Testis (tissue), 2 donors: ENCODE measurements at regions not wholly inside any gene's neighbourhood (a gene's known extent, or its start where the extent isn't known, plus 50 kb on each side); places are given as distances from the start of the nearest gene placed in this dataset.

Experiments used
- POLR2A ChIP-seq: fragments of 450-650 bp; IDR thresholded peaks from one replicate; pipeline ENCODE4 v1.6.1; 2017; ENCODE audit warnings: antibody characterized with exemption, mild to moderate bottlenecking, moderate library complexity
- TF ChIP-seq, protein P1 (sequence below), 3 experiments: fragments of 450-650 bp in 2 of 3; fragments of 200-600 bp in 1 of 3; sonication (generic) in 1 of 3; IDR thresholded peaks; one replicate each; pipeline ENCODE4 v1.5.1; 2016 to 2019; ENCODE audit warnings: antibody characterized with exemption in 3 of 3, mild to moderate bottlenecking in 2 of 3, moderate library complexity in 1 of 3

DNA sequence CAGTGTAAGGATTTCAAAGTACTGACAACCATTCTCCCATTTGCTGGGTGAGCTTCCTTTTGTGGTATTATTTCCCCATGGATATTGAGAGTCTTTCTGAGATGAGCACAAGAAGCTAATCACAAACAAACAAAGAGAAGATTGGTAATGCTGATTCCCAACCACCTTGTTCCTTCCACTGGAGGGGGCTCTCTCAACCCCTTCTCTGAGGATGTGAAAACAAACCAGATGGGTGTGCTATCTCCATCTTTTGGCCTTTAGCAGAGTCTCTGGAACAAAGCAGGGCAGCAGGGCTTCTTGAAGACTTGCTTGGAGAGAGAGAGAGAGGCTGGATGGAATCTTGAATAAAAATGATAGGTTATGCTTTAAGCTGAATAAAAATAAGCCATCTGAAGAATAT, 576.7 kb upstream of the ZNF462 start:
- no peak for TF ChIP-seq POLR2A
- TF ChIP-seq, protein P1, sequence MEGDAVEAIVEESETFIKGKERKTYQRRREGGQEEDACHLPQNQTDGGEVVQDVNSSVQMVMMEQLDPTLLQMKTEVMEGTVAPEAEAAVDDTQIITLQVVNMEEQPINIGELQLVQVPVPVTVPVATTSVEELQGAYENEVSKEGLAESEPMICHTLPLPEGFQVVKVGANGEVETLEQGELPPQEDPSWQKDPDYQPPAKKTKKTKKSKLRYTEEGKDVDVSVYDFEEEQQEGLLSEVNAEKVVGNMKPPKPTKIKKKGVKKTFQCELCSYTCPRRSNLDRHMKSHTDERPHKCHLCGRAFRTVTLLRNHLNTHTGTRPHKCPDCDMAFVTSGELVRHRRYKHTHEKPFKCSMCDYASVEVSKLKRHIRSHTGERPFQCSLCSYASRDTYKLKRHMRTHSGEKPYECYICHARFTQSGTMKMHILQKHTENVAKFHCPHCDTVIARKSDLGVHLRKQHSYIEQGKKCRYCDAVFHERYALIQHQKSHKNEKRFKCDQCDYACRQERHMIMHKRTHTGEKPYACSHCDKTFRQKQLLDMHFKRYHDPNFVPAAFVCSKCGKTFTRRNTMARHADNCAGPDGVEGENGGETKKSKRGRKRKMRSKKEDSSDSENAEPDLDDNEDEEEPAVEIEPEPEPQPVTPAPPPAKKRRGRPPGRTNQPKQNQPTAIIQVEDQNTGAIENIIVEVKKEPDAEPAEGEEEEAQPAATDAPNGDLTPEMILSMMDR (IDR thresholded peaks at IDR 0.05) = peak in 1 of 3 experiments; percentile 19
